ENCODE measurements at regions not wholly inside any gene's neighbourhood (a gene's known extent, or its start where the extent isn't known, plus 50 kb on each side); places are given as distances from the start of the nearest gene placed in this dataset.

DNA sequence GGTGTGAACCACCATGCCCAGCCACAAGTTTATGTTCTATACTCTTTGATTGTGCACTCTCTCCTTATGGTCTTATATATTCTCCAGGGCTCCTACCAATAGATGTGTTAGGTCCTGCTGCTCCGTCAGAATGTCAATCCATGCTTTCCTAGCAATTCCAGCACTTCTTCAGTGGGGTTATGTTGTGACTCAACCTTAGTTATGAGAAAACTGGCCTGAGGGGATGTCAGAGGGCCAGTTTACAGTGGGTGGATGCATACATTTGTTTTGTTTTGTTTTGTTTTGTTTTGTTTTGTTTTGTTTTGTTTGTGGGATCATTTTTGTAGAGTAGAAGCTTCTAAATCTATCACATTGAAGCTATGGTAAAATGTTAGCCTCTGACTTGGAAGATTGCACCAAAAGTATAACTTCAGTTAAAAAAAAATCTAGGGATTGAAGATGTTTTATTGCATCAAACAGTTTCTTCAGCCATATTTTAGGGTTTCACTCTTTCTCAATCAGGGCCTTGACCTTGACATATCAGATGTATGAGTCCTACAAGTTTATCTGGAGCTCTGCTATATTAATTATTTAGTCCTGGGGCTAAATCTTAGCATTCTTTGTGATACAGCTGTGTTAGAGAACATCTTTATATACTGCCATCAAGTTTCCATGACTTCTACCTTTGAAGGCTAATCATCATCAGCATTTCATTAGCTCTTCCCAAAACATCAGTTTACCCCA is 191.6 kb upstream of the CNTN5 start:
- H3K36me3 ChIP-seq (replicated peaks in 1 of 2; ENCODE audit: control insufficient read depth in 1 of 2, insufficient read depth in 2 of 2, low read length in 1 of 2), result no peaks in the 10 kb centered on the region
- no peak overlapping the region for H3K27ac ChIP-seq (ENCODE audit: low read depth in 2 of 2, low read length in 1 of 2)
- no peak overlapping the region for H3K4me2 ChIP-seq
- no peak overlapping the region for H3K9ac ChIP-seq
- H3F3A ChIP-seq (replicated peaks; ENCODE audit: insufficient read depth), result no peaks in the 10 kb centered on the region
- CTCF ChIA-PET, result no interaction called here
- no peaks in the 10 kb centered on the region for H3K4me1 ChIP-seq (ENCODE audit: control insufficient read depth in 1 of 2, insufficient read depth in 2 of 2, low read depth in 1 of 2, low read length in 1 of 2)
- WGBS (ENCODE audit: low lambda C conversion rate), result 0% methylated on average over 1 of the region's 1 CpG
- no peaks in the 10 kb centered on the region for H3K9me3 ChIP-seq
- H3K27me3 ChIP-seq (ENCODE audit: insufficient read depth), result no peaks in the 10 kb centered on the region
- H2AFZ ChIP-seq (ENCODE audit: low read depth), result no peak overlapping the region
- H3K79me2 ChIP-seq (ENCODE audit: insufficient read depth), result no peaks in the 10 kb centered on the region
- no peak overlapping the region for H3K4me3 ChIP-seq (ENCODE audit: low read depth in 2 of 2, low read length in 1 of 2)
- DNase-seq, result no peak
- no peaks in the 10 kb centered on the region for H3K9me2 ChIP-seq
- H4K20me1 ChIP-seq (ENCODE audit: insufficient read depth), result no peaks in the 10 kb centered on the region
- POLR2A ChIA-PET, result no interaction called here
- no peak for TF ChIP-seq NRF1 (IDR thresholded peaks at IDR 0.05; ENCODE audit: low read depth, low read length)
- TF ChIP-seq, protein P1, sequence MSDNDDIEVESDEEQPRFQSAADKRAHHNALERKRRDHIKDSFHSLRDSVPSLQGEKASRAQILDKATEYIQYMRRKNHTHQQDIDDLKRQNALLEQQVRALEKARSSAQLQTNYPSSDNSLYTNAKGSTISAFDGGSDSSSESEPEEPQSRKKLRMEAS (IDR thresholded peaks at IDR 0.05; ENCODE audit: low read depth), result no peak
- no peak for TF ChIP-seq POLR2AphosphoS5 (IDR thresholded peaks at IDR 0.05; ENCODE audit: low read depth, low read length)
- TF ChIP-seq, protein P2, sequence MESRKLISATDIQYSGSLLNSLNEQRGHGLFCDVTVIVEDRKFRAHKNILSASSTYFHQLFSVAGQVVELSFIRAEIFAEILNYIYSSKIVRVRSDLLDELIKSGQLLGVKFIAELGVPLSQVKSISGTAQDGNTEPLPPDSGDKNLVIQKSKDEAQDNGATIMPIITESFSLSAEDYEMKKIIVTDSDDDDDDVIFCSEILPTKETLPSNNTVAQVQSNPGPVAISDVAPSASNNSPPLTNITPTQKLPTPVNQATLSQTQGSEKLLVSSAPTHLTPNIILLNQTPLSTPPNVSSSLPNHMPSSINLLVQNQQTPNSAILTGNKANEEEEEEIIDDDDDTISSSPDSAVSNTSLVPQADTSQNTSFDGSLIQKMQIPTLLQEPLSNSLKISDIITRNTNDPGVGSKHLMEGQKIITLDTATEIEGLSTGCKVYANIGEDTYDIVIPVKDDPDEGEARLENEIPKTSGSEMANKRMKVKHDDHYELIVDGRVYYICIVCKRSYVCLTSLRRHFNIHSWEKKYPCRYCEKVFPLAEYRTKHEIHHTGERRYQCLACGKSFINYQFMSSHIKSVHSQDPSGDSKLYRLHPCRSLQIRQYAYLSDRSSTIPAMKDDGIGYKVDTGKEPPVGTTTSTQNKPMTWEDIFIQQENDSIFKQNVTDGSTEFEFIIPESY (IDR thresholded peaks at IDR 0.05; ENCODE audit: borderline replicate concordance, low read depth), result no peak
- TF ChIP-seq CTCF (IDR thresholded peaks at IDR 0.05), result no peak
- TF ChIP-seq GABPA (IDR thresholded peaks at IDR 0.05; ENCODE audit: low read depth), result no peak
- TF ChIP-seq SMC3 (IDR thresholded peaks at IDR 0.05; ENCODE audit: low read depth, low read length), result no peak
- TF ChIP-seq ELF1 (IDR thresholded peaks at IDR 0.05), result no peak
- TF ChIP-seq MEF2A (IDR thresholded peaks at IDR 0.05; ENCODE audit: borderline replicate concordance, low read depth), result no peak
- TF ChIP-seq IRF3 (IDR thresholded peaks at IDR 0.05; ENCODE audit: low read depth, low read length), result no peak
- TF ChIP-seq FOSL2 (IDR thresholded peaks at IDR 0.05; ENCODE audit: borderline replicate concordance, low read depth), result no peak
- TF ChIP-seq CHD2 (IDR thresholded peaks at IDR 0.05; ENCODE audit: low read length, partially characterized antibody), result no peak
- TF ChIP-seq NFIC (IDR thresholded peaks at IDR 0.05; ENCODE audit: borderline replicate concordance), result no peak
- TF ChIP-seq EZH2phosphoT487 (IDR thresholded peaks at IDR 0.05; ENCODE audit: borderline replicate concordance, low read depth), result no peak
- TF ChIP-seq RAD21 (IDR thresholded peaks at IDR 0.05; ENCODE audit: low read length), result no peak
- TF ChIP-seq FOXJ3 (CRISPR knock-in tag; IDR thresholded peaks at IDR 0.05), result no peak
- TF ChIP-seq, protein P3, sequence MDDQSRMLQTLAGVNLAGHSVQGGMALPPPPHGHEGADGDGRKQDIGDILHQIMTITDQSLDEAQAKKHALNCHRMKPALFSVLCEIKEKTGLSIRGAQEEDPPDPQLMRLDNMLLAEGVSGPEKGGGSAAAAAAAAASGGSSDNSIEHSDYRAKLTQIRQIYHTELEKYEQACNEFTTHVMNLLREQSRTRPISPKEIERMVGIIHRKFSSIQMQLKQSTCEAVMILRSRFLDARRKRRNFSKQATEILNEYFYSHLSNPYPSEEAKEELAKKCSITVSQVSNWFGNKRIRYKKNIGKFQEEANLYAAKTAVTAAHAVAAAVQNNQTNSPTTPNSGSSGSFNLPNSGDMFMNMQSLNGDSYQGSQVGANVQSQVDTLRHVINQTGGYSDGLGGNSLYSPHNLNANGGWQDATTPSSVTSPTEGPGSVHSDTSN (IDR thresholded peaks at IDR 0.05), result no peak
- no peak for TF ChIP-seq TEAD4 (IDR thresholded peaks at IDR 0.05; ENCODE audit: borderline replicate concordance, insufficient read depth)
- TF ChIP-seq, protein P4, sequence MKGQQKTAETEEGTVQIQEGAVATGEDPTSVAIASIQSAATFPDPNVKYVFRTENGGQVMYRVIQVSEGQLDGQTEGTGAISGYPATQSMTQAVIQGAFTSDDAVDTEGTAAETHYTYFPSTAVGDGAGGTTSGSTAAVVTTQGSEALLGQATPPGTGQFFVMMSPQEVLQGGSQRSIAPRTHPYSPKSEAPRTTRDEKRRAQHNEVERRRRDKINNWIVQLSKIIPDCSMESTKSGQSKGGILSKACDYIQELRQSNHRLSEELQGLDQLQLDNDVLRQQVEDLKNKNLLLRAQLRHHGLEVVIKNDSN (IDR thresholded peaks at IDR 0.05; ENCODE audit: borderline replicate concordance, low read depth), result no peak
- TF ChIP-seq TAF1 (IDR thresholded peaks at IDR 0.05; ENCODE audit: borderline replicate concordance, low read depth, low read length), result no peak

Measured in SK-N-SH (cell line).